ENCODE measurements at regions not wholly inside any gene's neighbourhood (a gene's known extent, or its start where the extent isn't known, plus 50 kb on each side); places are given as distances from the start of the nearest gene placed in this dataset.
A peak's percentile ranks its signal among the peaks of the same experiment; 100 is the strongest.

GRCh38 chr10:11388996-11389395 is 222.5 kb downstream of the USP6NL start:
- Histone ChIP-seq H3K9ac (ENCODE audit: low read length) (no peak overlapping the region), H3K4me1 (ENCODE audit: control insufficient read depth in 2 of 2, insufficient read depth in 2 of 2, low read length in 2 of 2) (peaks cover 0 to 5% of the 10 kb centered on the region in 2 donors), H3K27me3 (replicated peaks in 1 of 4; ENCODE audit: control extremely low read depth in 1 of 4, control insufficient read depth in 3 of 4, insufficient read depth in 4 of 4, low read length in 3 of 4) (no peaks in the 10 kb centered on the region), H2AFZ (ENCODE audit: insufficient read depth, low read depth, low read length, poor library complexity, severe bottlenecking) (no peak overlapping the region), H3K79me2 (ENCODE audit: control insufficient read depth, insufficient read depth, low read length) (no peaks in the 10 kb centered on the region), H4K20me1 (ENCODE audit: control insufficient read depth, insufficient read depth, low read length, poor library complexity, severe bottlenecking) (no peaks in the 10 kb centered on the region), H3K4me3 (ENCODE audit: control extremely low read depth in 1 of 5, extremely low read depth in 1 of 5, insufficient read depth in 1 of 5, low read depth in 2 of 5, low read length in 4 of 5) (no peak overlapping the region), H3K4me2 (replicated peaks; ENCODE audit: low read depth, low read length, poor library complexity, severe bottlenecking) (no peak overlapping the region), H3K27ac (ENCODE audit: low read length in 2 of 2) (no peak overlapping the region), H3K36me3 (replicated peaks in 1 of 2; ENCODE audit: control extremely low read depth in 1 of 2, control insufficient read depth in 1 of 2, extremely low read depth in 1 of 2, insufficient read depth in 2 of 2, low read length in 1 of 2) (no peaks in the 10 kb centered on the region), H3K9me3 (ENCODE audit: control extremely low read depth in 1 of 3, control insufficient read depth in 2 of 3, insufficient read depth in 1 of 3, low read length in 2 of 3) (peaks cover 0 to 14% (median 0%) of the 10 kb centered on the region in 3 donors)
- Mint-ChIP-seq H3K9me3 (ENCODE audit: insufficient read depth) (no peaks in the 10 kb centered on the region), H3K4me1 (peaks cover 4% of the 10 kb centered on the region), H3K27ac (peak overlapping the region; percentile 47), H3K4me3 (no peak overlapping the region), H3K27me3 (peaks cover 13% of the 10 kb centered on the region)
- ChIA-PET POLR2A (no interaction called here), CTCF (no interaction called here)
- 89% methylated on average over 9 of the region's 9 CpGs for WGBS (ENCODE audit: insufficient coverage)
- ATAC-seq (ENCODE audit: low read depth) (no peak), DNase-seq (no peak)
- no peak for TF ChIP-seq EZH2 (IDR thresholded peaks at IDR 0.05; ENCODE audit: borderline replicate concordance, insufficient read depth, low read depth, low read length, poor library complexity, severe bottlenecking)
- TF ChIP-seq CTCF (IDR thresholded peaks at IDR 0.05): no peak
- intact Hi-C loops (cut with micrococcal nuclease): no loop called here

DNA sequence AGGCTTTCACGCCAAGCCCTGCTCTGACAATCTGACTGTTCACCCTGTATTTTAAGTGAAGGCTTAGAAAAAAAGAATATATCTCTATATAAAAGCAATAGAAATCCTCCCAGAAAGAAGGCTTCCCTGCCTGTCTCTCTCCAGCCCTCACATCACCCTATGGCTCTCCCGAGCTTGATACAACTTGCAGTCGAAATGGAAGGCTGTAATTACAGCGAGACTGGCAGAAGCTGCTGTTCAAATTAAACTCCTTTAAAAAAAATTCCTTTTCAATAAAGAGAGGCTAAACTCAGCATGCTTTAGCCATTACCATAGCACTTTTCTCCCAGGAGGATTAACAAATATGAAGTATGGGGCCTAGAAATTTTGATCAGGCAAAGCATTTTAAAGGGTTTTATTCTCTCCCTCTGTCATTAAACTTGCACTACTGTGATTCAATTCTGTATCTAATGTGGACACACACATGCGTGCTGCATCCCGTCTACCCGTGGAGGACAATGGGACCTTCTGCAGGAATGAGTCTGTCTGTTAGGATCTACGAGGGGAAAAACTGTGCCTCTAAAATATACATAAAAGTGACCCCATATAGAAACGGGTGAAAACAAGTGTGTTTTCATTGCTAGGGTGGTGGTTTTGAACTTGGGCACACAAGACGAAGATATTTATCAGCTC is 223.8 kb downstream of the USP6NL start:
- ChIA-PET POLR2A (no interaction called here), CTCF (interaction anchor here (0.7 kb wide), 1 partner anchor 17 kb away, joined by 3 read pairs; no protein-coding TSS in a partner anchor)
- Mint-ChIP-seq H3K27me3 (peaks cover 7% of the 10 kb centered on the region), H3K27ac (no peak overlapping the region), H3K9me3 (ENCODE audit: insufficient read depth) (no peaks in the 10 kb centered on the region), H3K4me3 (no peak overlapping the region), H3K4me1 (peaks cover 4% of the 10 kb centered on the region)
- no peaks in the 10 kb centered on the region for H3K79me2 ChIP-seq (ENCODE audit: control insufficient read depth, insufficient read depth, low read length)
- peaks cover 0 to 5% of the 10 kb centered on the region in 2 donors for H3K4me1 ChIP-seq (ENCODE audit: control insufficient read depth in 2 of 2, insufficient read depth in 2 of 2, low read length in 2 of 2)
- no peak for ATAC-seq (ENCODE audit: low read depth)
- H3K9me3 ChIP-seq (ENCODE audit: control extremely low read depth in 1 of 3, control insufficient read depth in 2 of 3, insufficient read depth in 1 of 3, low read length in 2 of 3): peaks cover 0 to 14% (median 0%) of the 10 kb centered on the region in 3 donors
- intact Hi-C loops (cut with micrococcal nuclease): no loop called here
- no peak overlapping the region for H2AFZ ChIP-seq (ENCODE audit: insufficient read depth, low read depth, low read length, poor library complexity, severe bottlenecking)
- no peaks in the 10 kb centered on the region for H4K20me1 ChIP-seq (ENCODE audit: control insufficient read depth, insufficient read depth, low read length, poor library complexity, severe bottlenecking)
- no peaks in the 10 kb centered on the region for H3K36me3 ChIP-seq (replicated peaks in 1 of 2; ENCODE audit: control extremely low read depth in 1 of 2, control insufficient read depth in 1 of 2, extremely low read depth in 1 of 2, insufficient read depth in 2 of 2, low read length in 1 of 2)
- no peaks in the 10 kb centered on the region for H3K27me3 ChIP-seq (replicated peaks in 1 of 4; ENCODE audit: control extremely low read depth in 1 of 4, control insufficient read depth in 3 of 4, insufficient read depth in 4 of 4, low read length in 3 of 4)
- DNase-seq: no peak
- no peak overlapping the region for H3K27ac ChIP-seq (ENCODE audit: low read length in 2 of 2)
- H3K9ac ChIP-seq (ENCODE audit: low read length): no peak overlapping the region
- H3K4me3 ChIP-seq (ENCODE audit: control extremely low read depth in 1 of 5, extremely low read depth in 1 of 5, insufficient read depth in 1 of 5, low read depth in 2 of 5, low read length in 4 of 5): no peak overlapping the region
- no peak overlapping the region for H3K4me2 ChIP-seq (replicated peaks; ENCODE audit: low read depth, low read length, poor library complexity, severe bottlenecking)
- TF ChIP-seq CTCF (IDR thresholded peaks at IDR 0.05): no peak
- no peak for TF ChIP-seq EZH2 (IDR thresholded peaks at IDR 0.05; ENCODE audit: borderline replicate concordance, insufficient read depth, low read depth, low read length, poor library complexity, severe bottlenecking)
- no CpG with 5 or more reads among the region's 10 CpGs for WGBS (ENCODE audit: insufficient coverage)
